Stimulated activated CD4-positive, alpha-beta T cell treated with anti-CD3 and anti-CD28 coated beads, Interleukin-12 subunit alpha, Interleukin-12 subunit beta, amount 100 ng/mL, for 48 hours (primary cell): ENCODE measurements at regions not wholly inside any gene's neighbourhood (a gene's known extent, or its start where the extent isn't known, plus 50 kb on each side); places are given as distances from the start of the nearest gene placed in this dataset.
A peak's percentile ranks its signal among the peaks of the same experiment; 100 is the strongest.
"Not testable (repeated sequence)": the region's sequence is repeated elsewhere in the genome, so short reads cannot be mapped to it uniquely, and the experiment has no call there.

Experiments
- DNase-seq, 3 donors: peaks; one replicate each; pipeline ENCODE4 v3.0.0-alpha.2; 2020; ENCODE audit warnings: low read depth in 2 of 3, low spot score in 1 of 3

DNA sequence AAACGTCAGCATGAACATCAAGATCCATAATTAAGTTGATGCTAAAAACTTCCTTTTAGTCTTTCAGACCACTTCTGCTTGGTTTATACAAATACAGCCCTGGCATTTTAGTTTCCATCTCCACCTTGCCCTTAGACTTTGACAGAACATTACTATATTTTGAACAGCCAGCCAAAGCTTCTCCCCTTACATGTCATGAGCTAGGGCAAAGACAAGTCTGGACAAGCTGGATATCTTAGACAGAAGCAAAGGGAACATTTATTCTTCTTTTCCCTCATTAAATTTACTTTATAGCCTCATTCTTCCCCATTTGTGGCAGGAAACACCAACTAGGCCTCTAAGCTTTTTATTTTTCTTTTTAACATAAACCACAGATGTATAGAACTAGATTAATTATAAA lies 403.3 kb downstream of the SUCLG1 start:
- DNase-seq = no peak

DNA sequence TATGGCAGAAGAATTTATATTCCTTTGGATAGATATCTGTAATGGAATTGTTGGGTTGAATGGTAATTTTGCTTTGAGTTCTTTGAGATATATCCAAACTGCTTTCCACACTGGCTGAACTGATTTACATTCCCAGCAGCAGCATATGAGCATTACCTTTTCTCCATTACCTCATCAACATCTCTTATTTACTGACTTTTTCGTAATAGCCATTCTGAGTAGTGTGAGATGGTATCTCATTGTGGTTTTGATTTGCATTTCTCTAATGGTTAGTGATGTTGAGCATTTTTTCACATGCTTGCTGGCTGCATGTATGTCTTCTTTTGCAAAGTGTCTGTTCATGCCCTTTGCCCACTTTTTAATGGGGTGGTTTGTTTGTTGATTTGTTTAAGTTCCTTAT lies 404.5 kb downstream of the SUCLG1 start:
- DNase-seq = not testable (repeated sequence)

DNA sequence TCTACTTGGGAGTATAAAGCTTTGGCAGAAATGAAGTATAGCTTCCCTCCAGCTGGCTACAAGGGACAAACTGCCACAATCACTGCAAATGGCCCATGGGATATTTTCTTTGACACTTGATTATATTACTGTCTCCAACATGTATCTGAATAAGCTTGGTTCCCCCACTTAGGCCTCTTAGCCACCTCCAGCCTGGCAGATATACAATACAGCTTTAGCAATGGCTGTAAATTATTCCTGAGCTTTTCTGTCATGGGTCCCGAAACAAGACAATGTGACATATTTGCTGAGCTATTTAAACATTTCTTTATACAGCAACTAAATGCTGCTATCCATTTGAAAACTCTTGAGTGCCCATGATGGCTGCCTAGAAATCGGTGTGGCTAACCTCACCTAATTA lies 406.2 kb downstream of the SUCLG1 start:
- no peak for DNase-seq

DNA sequence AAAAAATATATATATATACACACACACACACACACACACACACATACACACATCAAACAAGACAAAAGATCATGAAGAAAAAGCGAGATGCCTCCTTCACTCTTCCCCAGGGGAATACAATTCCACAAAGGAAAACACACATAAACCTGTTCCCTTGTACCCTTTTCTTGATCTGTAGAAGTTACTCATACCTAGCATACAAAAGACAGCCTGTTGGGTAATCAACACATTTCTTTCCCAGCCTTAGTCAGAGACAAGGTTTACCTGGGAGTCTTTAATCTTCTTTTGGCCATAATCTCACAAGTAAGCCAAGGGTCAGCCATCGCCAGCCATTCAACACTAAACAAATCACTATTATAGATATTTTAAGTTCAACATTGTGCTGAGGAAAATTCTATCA lies 407.0 kb downstream of the SUCLG1 start:
- no peak for DNase-seq

DNA sequence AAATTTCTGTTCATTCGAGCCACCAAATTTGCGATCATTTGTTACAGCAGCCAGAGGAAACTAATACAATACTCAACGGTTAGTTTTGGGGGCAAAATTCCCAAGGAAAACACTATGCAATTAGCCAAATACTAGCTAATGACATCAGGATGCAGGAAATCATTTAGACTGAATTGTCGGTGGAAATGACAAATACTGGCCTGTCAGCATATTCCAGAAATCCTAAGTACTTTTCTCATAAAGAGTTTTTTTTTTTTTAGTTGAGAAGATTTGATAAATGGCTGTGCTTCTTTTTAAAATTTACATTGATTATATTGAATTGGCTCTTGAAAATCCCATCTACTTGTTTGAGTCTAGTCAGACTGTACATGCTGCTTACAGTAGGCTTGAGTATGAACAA lies 410.1 kb downstream of the SUCLG1 start:
- DNase-seq = no peak

DNA sequence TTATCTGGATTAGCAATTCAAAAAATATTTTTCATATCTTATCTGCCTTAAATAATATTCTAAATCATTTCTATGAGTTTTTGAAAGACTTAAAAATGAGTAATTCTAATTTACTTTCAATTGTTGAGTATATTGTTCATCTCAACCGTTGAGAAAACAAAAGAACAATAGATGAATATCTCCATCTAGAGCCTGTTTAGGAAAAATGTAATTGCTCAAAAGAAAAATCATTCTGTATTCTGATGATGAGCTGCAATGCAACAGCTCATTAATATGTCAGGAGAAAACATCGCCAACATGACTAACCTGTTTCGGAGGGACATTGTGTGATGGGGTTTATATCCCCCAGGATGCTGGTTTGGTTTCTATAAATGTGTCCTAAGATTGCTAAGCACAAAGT lies 417.6 kb downstream of the SUCLG1 start:
- DNase-seq = no peak

DNA sequence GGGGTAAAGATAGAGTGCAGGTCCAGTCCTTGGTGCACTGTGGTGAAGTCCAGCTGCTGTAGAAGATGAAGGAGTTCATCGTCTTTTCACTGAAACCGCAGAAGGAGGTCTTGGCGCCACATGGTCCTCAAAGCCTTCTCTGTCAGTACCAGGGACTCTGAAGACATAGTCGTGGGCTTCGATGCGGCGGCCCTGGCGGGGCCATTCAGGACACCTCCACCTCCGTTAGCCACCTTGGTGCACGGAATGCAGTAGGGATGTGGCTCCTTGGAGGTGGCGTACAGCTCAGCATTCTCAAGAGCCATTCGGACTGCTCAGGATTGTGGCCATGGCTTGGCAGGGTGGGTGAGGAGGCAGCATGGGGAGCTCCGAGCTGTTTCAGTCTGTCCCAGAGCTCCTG lies 418.8 kb downstream of the SUCLG1 start:
- DNase-seq = no peak

DNA sequence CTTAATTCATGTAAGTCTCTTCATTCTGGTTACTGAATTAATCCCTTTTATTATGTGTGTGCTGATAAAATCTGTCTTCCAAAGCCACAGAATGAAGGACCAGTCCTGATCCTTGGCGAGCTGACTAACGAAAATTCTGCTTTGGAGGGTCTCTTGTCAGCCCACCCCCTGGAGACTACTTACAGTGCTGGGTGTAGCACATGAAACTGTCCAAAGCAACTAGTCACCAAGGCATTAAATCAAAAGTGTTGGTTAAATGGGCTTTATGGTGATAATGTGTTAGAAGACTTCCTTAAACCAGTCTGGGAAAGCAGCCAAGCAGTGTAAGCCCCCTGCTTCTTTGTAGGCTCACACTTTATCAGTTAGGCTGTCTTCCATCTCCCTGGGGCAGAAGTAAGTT lies 420.2 kb downstream of the SUCLG1 start:
- DNase-seq = no peak

DNA sequence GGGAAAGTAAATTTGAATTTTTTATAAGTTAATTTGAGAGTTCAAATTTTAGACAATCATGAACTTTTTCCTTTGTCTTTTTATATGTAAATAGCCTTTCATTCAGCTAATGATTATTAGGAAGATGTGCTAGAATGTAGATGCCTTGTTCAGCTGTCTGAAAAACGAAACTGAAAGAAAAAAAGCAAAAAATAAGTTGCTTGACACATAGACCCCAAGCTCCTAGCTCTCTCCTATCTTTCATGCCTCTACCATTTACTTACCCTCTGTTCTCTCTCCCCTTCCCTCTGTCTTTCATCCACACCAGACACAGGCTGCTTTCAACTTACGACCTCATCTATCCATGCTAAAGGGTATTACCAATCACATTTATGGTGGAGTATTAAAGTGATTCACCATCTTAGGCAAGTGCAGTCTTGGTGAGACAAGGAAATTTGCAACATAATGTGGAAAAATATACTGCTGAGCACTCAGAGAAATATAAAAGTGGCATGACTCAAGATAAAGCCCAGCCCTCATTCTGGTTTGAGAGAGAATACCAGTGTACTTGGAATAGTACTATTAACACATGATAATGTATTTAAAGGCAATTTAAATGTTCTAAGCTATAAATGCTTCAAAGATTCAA lies 425.6 kb downstream of the SUCLG1 start:
- DNase-seq = no peak

DNA sequence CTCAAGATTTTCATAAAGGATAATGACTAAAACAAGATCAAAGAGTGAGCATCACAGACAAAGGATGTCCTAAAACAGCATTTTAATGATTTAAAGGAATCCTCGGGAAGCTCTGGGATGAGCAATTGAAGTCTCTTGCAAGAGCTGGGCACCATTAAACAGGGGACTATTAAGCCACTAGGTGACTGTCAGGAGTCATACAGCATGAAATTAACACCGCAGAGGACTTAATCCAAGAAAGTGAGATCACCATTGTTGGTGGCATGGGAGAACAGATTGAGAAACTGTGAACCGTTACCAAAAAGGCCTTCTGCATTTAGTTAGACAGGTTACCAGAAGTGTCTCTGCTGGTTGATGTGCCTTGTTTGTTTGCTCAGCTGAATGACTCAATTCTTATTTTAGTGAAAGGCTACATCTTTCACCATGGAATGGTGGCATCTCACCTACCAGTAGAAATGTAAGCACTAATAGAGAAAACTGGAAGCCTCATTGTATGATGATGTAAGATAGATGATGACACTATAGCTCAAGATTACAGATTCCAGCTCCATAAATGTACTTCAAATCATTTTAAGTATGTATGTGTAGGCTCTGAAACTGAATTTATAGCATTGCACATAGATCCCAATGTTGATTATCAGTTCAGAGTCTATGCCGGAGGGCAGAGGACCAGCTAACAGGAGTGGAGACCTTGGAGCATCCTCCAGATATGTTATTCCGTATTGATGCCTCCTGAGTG lies 427.6 kb downstream of the SUCLG1 start:
- no peak for DNase-seq

DNA sequence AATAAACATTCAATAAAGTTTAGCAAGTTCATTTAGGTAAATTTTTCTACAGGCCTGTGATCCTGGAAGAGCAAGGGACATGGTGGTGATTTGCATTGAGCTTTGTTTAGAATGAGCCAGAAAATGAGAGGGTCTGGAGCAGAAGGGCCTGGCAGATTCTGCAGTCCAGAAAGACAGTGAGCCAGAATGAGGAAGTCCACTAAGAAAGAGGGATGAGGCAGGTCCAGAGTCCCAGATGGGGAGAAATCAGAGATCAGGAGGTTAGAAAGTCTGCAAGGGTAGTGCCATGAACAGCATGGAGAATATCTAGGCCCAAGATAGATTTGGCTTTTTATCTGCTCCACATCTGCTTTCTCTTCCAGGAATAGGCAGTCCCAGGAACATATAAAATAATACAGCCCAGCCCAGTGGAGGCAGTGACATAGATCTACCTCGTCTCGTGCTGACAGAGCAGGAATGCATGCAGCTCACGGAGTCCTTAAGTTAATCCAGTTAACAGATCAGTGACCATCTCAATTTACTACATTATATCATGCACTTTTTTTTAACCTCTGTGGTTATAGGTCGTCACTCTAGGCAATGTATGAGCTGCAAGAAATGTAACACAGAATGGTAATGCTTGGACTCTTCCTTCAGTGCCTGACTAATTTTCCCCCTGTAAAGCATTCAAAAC lies 429.0 kb downstream of the SUCLG1 start:
- no peak for DNase-seq

DNA sequence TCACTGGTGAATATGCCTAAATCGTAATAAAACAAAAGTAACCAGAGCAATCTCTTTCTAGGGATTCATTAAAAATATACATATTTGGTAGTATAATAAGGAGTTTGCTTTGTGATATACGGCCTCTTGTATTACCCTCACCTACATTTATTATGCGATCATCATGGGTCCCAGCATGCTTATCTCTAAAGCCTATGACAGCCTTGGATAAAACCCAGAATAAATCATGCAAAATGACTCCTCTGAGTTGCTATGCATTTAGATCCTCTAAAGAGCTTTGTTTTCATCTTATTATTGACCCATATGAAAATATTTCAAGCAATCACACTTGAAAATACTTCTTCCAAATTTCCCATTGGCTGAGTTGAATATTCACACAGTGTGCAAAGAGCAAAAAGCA lies 432.3 kb downstream of the SUCLG1 start:
- no peak for DNase-seq

DNA sequence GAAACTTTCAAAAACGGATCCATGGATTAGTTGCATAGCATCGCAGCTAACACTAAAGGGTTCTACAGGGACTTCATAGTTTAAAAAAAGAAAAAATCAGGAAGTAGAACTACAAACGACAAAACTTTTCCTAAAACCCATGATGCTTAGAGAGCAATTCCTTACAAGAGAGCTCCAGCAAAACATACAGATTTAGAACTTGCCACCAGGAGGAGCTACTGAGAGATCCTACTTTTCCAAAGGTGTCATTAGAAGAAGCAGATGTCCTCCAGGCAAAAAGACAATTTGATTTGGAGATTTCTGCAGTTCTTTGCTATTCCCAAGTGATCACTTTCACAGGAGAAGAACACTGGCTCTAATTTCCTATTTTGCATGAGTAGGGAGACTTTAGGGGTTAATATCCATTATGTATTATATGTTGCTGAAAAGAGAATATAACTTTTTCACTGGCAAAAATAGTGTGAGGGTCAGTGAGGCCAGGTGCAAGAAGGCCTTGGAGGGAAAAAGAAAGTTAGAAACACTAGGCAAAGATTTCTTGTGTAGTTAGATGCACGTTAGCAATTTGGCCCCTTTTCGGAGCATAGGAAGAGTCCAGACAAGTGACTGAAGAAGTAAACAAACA lies 436.2 kb downstream of the SUCLG1 start:
- DNase-seq = peak in 1 of 3 donors; percentile 32

DNA sequence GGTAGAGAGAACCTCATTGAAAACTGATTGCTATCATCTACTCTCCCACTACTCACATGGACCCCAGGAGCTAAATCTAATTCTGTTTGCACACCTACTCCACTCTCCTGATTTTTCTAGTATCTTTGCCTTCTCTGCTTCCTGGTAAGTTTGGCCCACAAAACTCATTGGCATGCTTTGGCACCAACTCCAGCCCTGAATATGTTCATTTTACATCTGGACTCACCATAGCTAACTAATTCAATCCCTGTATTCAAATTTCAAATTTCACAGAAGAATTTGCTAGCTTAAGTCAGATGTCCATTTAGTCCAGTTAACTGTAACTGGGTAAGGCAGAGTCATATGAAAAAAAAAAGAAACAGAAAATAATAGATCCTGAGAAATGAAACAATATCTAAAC lies 442.1 kb downstream of the SUCLG1 start:
- no peak for DNase-seq

DNA sequence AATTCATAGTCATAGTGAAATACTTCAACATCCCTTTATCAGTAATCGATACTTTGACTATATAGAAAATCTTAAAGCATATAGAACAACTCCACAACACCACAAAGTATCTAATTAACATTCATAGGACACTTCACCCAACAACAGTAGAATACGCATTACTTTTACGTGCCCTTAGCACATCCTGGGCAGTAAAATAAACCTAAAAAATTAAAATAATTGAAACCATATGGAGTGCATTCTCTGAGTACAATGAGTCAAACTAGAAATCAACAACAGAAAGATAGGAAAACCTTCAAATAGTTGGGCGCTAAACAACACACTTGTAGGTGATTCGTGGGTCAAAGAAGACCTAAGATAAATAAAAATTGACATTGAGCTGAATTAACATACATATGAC lies 442.9 kb downstream of the SUCLG1 start:
- DNase-seq = no peak

DNA sequence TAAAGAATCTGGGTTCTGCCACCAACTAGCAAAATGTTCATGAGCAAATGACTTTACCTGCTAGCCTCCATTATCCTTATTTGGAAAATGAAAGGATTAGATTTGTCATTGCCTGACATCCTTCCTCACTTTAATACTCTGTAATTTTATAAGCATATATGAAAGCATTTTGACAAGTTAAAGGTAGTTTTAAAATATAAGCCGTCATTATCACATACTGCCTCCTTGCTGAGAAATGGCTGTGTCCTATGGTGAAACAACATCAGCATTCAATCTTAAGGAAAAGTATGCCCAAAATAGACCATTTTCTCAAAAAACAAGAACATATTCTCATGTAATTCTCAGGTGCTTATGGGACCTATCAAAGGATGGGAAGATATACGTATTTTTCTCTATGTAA lies 461.2 kb downstream of the SUCLG1 start:
- DNase-seq = no peak

DNA sequence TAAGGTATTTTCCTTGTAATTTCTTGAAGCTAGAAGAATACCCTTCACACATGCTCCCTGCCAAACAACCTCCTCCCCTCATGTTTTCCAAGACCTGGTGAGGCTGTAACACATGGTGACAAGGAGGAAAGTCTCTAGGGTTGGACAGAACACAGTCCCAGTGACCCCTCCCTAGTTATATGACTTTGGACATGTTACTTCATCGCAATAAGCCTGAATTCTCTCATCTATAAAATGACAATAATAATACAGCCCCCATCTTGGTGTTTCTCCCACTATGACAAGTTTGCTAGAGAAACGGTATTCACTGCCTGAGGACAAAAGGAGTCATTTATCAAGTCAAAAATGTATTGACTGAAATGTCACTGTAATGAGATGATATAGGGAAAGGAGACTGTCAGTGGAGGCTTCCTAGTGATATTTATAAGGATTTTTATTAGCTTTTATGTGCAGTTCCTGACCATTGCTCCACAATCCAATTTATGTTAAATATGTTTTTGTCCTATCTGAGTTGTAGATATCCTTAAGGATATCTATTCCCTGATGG lies 464.4 kb downstream of the SUCLG1 start:
- no peak for DNase-seq

DNA sequence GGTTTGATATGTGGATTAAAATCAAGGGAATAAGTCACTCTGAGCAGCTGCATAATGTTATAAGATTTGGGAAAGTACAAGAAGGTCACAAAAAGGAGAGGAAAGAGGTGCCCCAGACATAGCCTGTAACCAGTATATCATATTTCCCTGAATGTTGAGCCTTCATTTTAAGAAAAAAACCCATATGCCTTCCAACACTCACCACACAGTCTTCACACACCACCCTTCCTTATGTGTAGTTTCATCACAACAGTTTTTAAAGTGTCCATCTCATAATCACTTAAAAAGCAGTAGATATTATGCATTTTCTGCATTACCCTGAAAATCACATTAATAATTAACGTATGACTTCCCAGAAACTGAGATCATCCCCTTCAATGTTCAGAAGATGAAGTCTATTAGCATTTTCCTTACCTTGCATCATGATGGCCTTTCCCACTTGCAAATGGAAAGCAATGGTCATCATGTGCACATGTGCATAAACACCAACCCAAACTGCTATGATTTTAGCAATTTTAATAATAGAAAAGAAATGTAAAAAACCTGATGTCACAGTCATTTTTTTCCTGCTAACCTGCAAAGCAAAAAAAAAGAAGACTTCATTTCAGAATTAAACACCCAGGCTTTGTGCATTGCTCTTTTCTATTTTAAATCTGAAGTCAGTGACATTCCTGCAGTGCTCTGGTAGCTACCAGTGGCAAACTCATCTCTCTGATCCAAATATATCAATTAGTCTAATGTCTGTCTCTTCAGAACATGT lies 465.0 kb downstream of the SUCLG1 start:
- no peak for DNase-seq

DNA sequence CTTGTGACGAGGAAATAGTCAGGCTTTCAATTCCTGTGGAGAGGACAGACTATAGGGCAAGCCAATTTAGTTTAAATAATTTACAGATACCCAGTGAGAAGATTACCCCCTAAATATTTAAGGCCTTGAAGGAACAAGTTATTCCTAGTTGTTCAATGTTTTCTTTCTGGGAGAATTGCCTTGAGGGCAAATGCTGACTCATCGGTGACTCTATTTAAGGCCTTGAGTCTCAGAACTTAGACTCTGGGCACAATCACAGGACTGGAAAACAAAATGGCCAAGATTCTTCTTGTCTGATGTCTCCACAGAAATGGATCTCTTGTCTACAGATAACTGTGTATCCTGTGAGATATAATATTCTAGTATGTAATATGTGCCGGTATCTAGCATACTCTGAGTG lies 467.1 kb downstream of the SUCLG1 start:
- no peak for DNase-seq

DNA sequence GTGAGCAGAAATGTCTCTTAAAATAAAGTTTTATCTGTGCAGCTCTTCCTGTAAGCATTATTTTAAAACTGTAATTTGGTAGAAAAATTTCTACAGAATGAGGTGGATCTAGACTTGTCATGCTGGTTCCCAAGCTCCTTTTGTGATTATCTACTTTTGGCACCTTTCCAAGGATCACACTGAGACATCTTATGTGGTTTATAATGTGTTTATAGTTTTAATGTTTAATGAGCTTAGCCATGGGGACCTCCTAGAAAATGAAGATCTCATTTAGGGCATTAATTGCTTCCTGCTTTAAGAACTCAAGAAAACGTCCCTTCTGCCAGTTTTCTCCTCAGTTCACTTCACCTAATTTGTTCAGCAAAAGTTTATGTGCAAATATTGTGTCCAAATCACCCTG lies 468.4 kb downstream of the SUCLG1 start:
- DNase-seq = no peak

DNA sequence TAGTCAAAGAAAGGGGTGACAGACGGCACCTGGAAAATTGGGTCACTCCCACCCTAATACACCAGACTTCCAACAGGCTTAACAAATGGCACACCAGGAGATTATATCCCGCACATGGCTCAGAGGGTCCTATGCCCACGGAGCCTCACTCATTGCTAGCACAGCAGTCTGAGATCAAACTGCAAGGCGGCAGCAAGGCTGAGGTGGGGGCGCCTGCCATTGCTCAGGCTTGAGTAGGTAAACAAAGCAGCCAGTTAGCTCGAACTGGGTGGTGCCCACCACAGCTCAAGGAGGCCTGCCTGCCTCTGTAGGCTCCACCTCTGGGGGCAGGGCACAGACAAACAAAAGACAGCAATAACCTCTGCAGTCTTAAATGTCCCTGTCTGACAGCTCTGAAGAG lies 482.5 kb downstream of the SUCLG1 start:
- not testable (repeated sequence) for DNase-seq
